SK-N-SH (cell line): ENCODE measurements at regions not wholly inside any gene's neighbourhood (a gene's known extent, or its start where the extent isn't known, plus 50 kb on each side); places are given as distances from the start of the nearest gene placed in this dataset.

ENCODE experiments used
- CTCF ChIA-PET: fragments of 300-600, 350-600 bp; formaldehyde crosslinking; extraction: SDS; loops from one replicate; lab custom pipeline; 2021; lab: Yijun Ruan, JAX
- POLR2A ChIA-PET: fragments of 350-600 bp; sonication (Branson Sonifier 250); formaldehyde crosslinking; extraction: SDS; loops from one replicate; lab custom pipeline; 2020; ENCODE audit warnings: antibody characterized with exemption, inconsistent platforms; lab: Yijun Ruan, JAX
- DNase-seq: peaks from one replicate; pipeline ENCODE4 v3.0.0; 2012
- H2AFZ ChIP-seq: fragments of 200-600 bp; sonication (generic); 2 replicates; pipeline ENCODE4 v1.8.1; 2016; ENCODE audit warnings: antibody characterized with exemption, mild to moderate bottlenecking, low read depth
- H3F3A ChIP-seq: fragments of 200-600 bp; sonication (generic); replicated peaks from 2 replicates; pipeline ENCODE3; 2016; ENCODE audit warnings: antibody characterized with exemption, mild to moderate bottlenecking; ENCODE audit not compliant: insufficient read depth
- H3K27ac ChIP-seq, 2 experiments: fragments of 200-500 bp in 1 of 2; fragments of 200-600 bp in 1 of 2; sonication (Bioruptor generic) in 1 of 2; sonication (generic), shearing (Covaris generic) in 1 of 2; 2 replicates each; pipeline versions ENCODE4 v1.5.1 to v1.6.1; 2014 to 2016; ENCODE audit warnings: low read depth in 2 of 2, inconsistent platforms in 1 of 2, low read length in 1 of 2, mild to moderate bottlenecking in 1 of 2, mixed read lengths in 1 of 2
- H3K27me3 ChIP-seq: fragments of 200-600 bp; sonication (generic), shearing (Covaris generic); 2 replicates; pipeline ENCODE4 v1.6.1; 2016; ENCODE audit warnings: mixed run types; ENCODE audit not compliant: insufficient read depth
- H3K36me3 ChIP-seq, 2 experiments: fragments of 200-500 bp in 1 of 2; fragments of 200-600 bp in 1 of 2; sonication (Bioruptor generic) in 1 of 2; sonication (generic) in 1 of 2; replicated peaks in 1 of 2; 2 replicates each; pipeline versions ENCODE3 to v1.5.1; 2014 to 2016; ENCODE audit warnings: low read length in 1 of 2, mild to moderate bottlenecking in 1 of 2; ENCODE audit not compliant: insufficient read depth in 2 of 2, control insufficient read depth in 1 of 2
- H3K4me1 ChIP-seq, 2 experiments: fragments of 200-500 bp in 1 of 2; fragments of 200-600 bp in 1 of 2; sonication (Bioruptor generic) in 1 of 2; sonication (generic), shearing (Covaris generic) in 1 of 2; 2 replicates each; pipeline versions ENCODE4 v1.5.1 to v1.6.1; 2014 to 2016; ENCODE audit warnings: low read depth in 1 of 2, low read length in 1 of 2, mixed run types in 1 of 2; ENCODE audit not compliant: insufficient read depth in 2 of 2, control insufficient read depth in 1 of 2
- H3K4me2 ChIP-seq: fragments of 200-600 bp; sonication (generic), shearing (Covaris generic); 2 replicates; pipeline ENCODE4 v1.6.1; 2017; ENCODE audit warnings: mixed run types
- H3K4me3 ChIP-seq, 2 experiments: fragments of 200-500 bp in 1 of 2; fragments of 200-600 bp in 1 of 2; sonication (Bioruptor generic) in 1 of 2; sonication (generic), shearing (Covaris generic) in 1 of 2; 2 replicates each; pipeline versions ENCODE4 v1.5.1 to v1.8.1; 2014 to 2016; ENCODE audit warnings: low read depth in 2 of 2, inconsistent platforms in 1 of 2, low read length in 1 of 2, mild to moderate bottlenecking in 1 of 2, mixed read lengths in 1 of 2, moderate library complexity in 1 of 2
- H3K79me2 ChIP-seq: fragments of 200-600 bp; sonication (generic); 2 replicates; pipeline ENCODE4 v1.8.1; 2017; ENCODE audit warnings: mild to moderate bottlenecking; ENCODE audit not compliant: insufficient read depth
- H3K9ac ChIP-seq: fragments of 200-600 bp; sonication (generic); 2 replicates; pipeline ENCODE4 v1.6.1; 2017; ENCODE audit warnings: mixed run types
- H3K9me2 ChIP-seq: fragments of 200-600 bp; sonication (generic); 2 replicates; pipeline ENCODE4 v1.6.1; 2017; ENCODE audit warnings: mixed run types
- H3K9me3 ChIP-seq: fragments of 200-600 bp; sonication (generic); 2 replicates; pipeline ENCODE4 v1.6.1; 2017; ENCODE audit warnings: mixed run types, mild to moderate bottlenecking, moderate library complexity
- H4K20me1 ChIP-seq: fragments of 200-600 bp; sonication (generic); 2 replicates; pipeline ENCODE4 v1.6.1; 2017; ENCODE audit warnings: mild to moderate bottlenecking, mixed run types; ENCODE audit not compliant: insufficient read depth
- CHD2 ChIP-seq: fragments of 150-350 bp; IDR thresholded peaks from 2 replicates; pipeline ENCODE4 v1.6.1; 2018; ENCODE audit warnings: low read length; ENCODE audit not compliant: partially characterized antibody
- ELF1 ChIP-seq: IDR thresholded peaks from 2 replicates; pipeline ENCODE4 v1.4.0; 2012
- EP300 ChIP-seq, 2 experiments: IDR thresholded peaks; 2 replicates each; pipeline versions ENCODE4 v1.4.0 to v1.6.1; 2012; ENCODE audit warnings: borderline replicate concordance in 1 of 2, low read depth in 1 of 2, low read length in 1 of 2
- FOSL2 ChIP-seq: IDR thresholded peaks from 2 replicates; pipeline ENCODE4 v1.4.0; 2012; ENCODE audit warnings: low read depth, mild to moderate bottlenecking, moderate library complexity, borderline replicate concordance
- FOXM1 ChIP-seq: IDR thresholded peaks from 2 replicates; pipeline ENCODE4 v1.4.0; 2012; ENCODE audit warnings: low read depth, mild to moderate bottlenecking
- NFIC ChIP-seq: IDR thresholded peaks from 2 replicates; pipeline ENCODE4 v1.4.0; 2012; ENCODE audit warnings: borderline replicate concordance
- NRF1 ChIP-seq: IDR thresholded peaks from 2 replicates; pipeline ENCODE4 v1.6.1; 2012; ENCODE audit warnings: low read depth, mild to moderate bottlenecking, low read length
- POLR2AphosphoS5 ChIP-seq: IDR thresholded peaks from 2 replicates; pipeline ENCODE4 v1.6.1; 2012; ENCODE audit warnings: low read depth, low read length
- RAD21 ChIP-seq: IDR thresholded peaks from 2 replicates; pipeline ENCODE4 v1.6.1; 2012; ENCODE audit warnings: mild to moderate bottlenecking, low read length
- RCOR1 ChIP-seq: fragments of 150-350 bp; IDR thresholded peaks from 2 replicates; pipeline ENCODE4 v1.6.1; 2017; ENCODE audit warnings: antibody characterized with exemption, low read length
- RXRA ChIP-seq: IDR thresholded peaks from 2 replicates; pipeline ENCODE4 v1.4.0; 2012; ENCODE audit warnings: low read depth, mild to moderate bottlenecking, borderline replicate concordance
- SIN3A ChIP-seq: IDR thresholded peaks from 2 replicates; pipeline ENCODE4 v1.6.1; 2012; ENCODE audit warnings: low read depth, mild to moderate bottlenecking, low read length, moderate library complexity, borderline replicate concordance
- SMC3 ChIP-seq: IDR thresholded peaks from 2 replicates; pipeline ENCODE4 v1.6.1; 2012; ENCODE audit warnings: low read depth, low read length, improper control_type of control experiment
- TAF1 ChIP-seq: IDR thresholded peaks from 2 replicates; pipeline ENCODE4 v1.6.1; 2012; ENCODE audit warnings: low read depth, mild to moderate bottlenecking, low read length, moderate library complexity, borderline replicate concordance
- TCF12 ChIP-seq: IDR thresholded peaks from 2 replicates; pipeline ENCODE4 v1.4.0; 2012
- WGBS: methylation state at CpG from one replicate; pipeline ENCODE4 v1.1.6; 2017; ENCODE audit warnings: low lambda C conversion rate; 5-methylcytosine and 5-hydroxymethylcytosine counted together
- TF ChIP-seq, protein P1 (sequence below): fragments of 150-350 bp; IDR thresholded peaks from 2 replicates; pipeline ENCODE4 v1.6.1; 2016; ENCODE audit warnings: mild to moderate bottlenecking, low read depth, low read length
- TF ChIP-seq, protein P2 (sequence below): IDR thresholded peaks from 2 replicates; pipeline ENCODE4 v1.4.0; 2012; ENCODE audit warnings: low read depth, borderline replicate concordance
- TF ChIP-seq, protein P3 (sequence below): IDR thresholded peaks from 2 replicates; pipeline ENCODE4 v1.4.0; 2012; ENCODE audit warnings: low read depth

GRCh38 chr11:112315057-112315720, 54.5 kb upstream of the PLET1 start:
- ChIA-PET POLR2A (no interaction called here), CTCF (no interaction called here)
- peaks cover 0 to 14% of the 10 kb centered on the region in 2 experiments; a peak in 3 of 4 replicates for H3K4me1 ChIP-seq
- H3K9me3 ChIP-seq: no peaks in the 10 kb centered on the region
- no peaks in the 10 kb centered on the region for H4K20me1 ChIP-seq
- 88% methylated on average over 8 of the region's 8 CpGs for WGBS
- no peaks in the 10 kb centered on the region for H3K79me2 ChIP-seq
- H3K9me2 ChIP-seq: no peaks in the 10 kb centered on the region
- H2AFZ ChIP-seq: no peak overlapping the region
- no peak overlapping the region for H3K9ac ChIP-seq
- H3K36me3 ChIP-seq: no peaks in the 10 kb centered on the region
- H3K4me3 ChIP-seq: no peak overlapping the region
- no peak overlapping the region for H3K4me2 ChIP-seq
- peaks cover 34% of the 10 kb centered on the region for H3F3A ChIP-seq
- TF ChIP-seq CHD2 (no peak), SIN3A (no peak), RAD21 (no peak), ELF1 (no peak), FOXM1 (no peak), FOSL2 (no peak), TAF1 (no peak), NRF1 (no peak), NFIC (no peak), TCF12 (no peak), EP300 (IDR thresholded peaks at IDR 0.05; ENCODE audit: borderline replicate concordance in 1 of 2, low read depth in 1 of 2, low read length in 1 of 2) (no peak), RXRA (no peak), POLR2AphosphoS5 (no peak)
- TF ChIP-seq, protein P1, sequence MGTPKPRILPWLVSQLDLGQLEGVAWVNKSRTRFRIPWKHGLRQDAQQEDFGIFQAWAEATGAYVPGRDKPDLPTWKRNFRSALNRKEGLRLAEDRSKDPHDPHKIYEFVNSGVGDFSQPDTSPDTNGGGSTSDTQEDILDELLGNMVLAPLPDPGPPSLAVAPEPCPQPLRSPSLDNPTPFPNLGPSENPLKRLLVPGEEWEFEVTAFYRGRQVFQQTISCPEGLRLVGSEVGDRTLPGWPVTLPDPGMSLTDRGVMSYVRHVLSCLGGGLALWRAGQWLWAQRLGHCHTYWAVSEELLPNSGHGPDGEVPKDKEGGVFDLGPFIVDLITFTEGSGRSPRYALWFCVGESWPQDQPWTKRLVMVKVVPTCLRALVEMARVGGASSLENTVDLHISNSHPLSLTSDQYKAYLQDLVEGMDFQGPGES: no peak
- TF ChIP-seq, protein P2, sequence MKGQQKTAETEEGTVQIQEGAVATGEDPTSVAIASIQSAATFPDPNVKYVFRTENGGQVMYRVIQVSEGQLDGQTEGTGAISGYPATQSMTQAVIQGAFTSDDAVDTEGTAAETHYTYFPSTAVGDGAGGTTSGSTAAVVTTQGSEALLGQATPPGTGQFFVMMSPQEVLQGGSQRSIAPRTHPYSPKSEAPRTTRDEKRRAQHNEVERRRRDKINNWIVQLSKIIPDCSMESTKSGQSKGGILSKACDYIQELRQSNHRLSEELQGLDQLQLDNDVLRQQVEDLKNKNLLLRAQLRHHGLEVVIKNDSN: no peak
- TF ChIP-seq, protein P3, sequence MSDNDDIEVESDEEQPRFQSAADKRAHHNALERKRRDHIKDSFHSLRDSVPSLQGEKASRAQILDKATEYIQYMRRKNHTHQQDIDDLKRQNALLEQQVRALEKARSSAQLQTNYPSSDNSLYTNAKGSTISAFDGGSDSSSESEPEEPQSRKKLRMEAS: no peak
- H3K27ac ChIP-seq: no peak overlapping the region
- no peaks in the 10 kb centered on the region for H3K27me3 ChIP-seq
- DNase-seq: no peak

GRCh38 chr11:112315861-112316739, 55.4 kb upstream of the PLET1 start:
- Histone ChIP-seq H3K9me2 (no peaks in the 10 kb centered on the region), H3K79me2 (no peaks in the 10 kb centered on the region), H3K36me3 (no peaks in the 10 kb centered on the region), H3K27ac (no peak overlapping the region), H2AFZ (no peak overlapping the region), H3K4me2 (no peak overlapping the region), H3K4me3 (no peak overlapping the region), H3F3A (peaks cover 34% of the 10 kb centered on the region), H3K9me3 (no peaks in the 10 kb centered on the region), H4K20me1 (no peaks in the 10 kb centered on the region), H3K27me3 (no peaks in the 10 kb centered on the region), H3K9ac (no peak overlapping the region), H3K4me1 (peaks cover 6 to 18% of the 10 kb centered on the region in 2 experiments; a peak in 3 of 4 replicates)
- 83% methylated on average over 5 of the region's 11 CpGs for WGBS
- DNase-seq: no peak
- ChIA-PET CTCF (no interaction called here), POLR2A (no interaction called here)
- TF ChIP-seq RCOR1 (no peak), SMC3 (no peak), CHD2 (no peak)
- TF ChIP-seq, protein P3: no peak
